Activated T-helper 1 cell treated with Interleukin-2 at 50 U/mL for 16 hours (primary cell): ENCODE measurements at regions not wholly inside any gene's neighbourhood (a gene's known extent, or its start where the extent isn't known, plus 50 kb on each side); places are given as distances from the start of the nearest gene placed in this dataset.

Source experiments
- DNase-seq: peaks from one replicate; pipeline ENCODE4 v3.0.0-alpha.2; 2020; ENCODE audit warnings: low read depth

- DNase-seq: no peak
Observed at GRCh38 chr5:32503261-32503660, 58.7 kb upstream of the ZFR start.

- no peak for DNase-seq
Observed at GRCh38 chr5:32501071-32502002, 56.8 kb upstream of the ZFR start.

- DNase-seq: no peak
Observed at GRCh38 chr5:32500181-32500580, 55.6 kb upstream of the ZFR start.

- DNase-seq: no peak
Observed at GRCh38 chr5:32499261-32499660, 54.7 kb upstream of the ZFR start.

- no peak for DNase-seq
Observed at GRCh38 chr5:32498484-32498883, 53.9 kb upstream of the ZFR start.

GRCh38 chr5:32496104-32496503 lies 51.6 kb upstream of the ZFR start:
- DNase-seq: no peak

- no peak for DNase-seq
Observed at GRCh38 chr5:32494827-32495226, 50.3 kb upstream of the ZFR start.
